Spleen (tissue), 7 donors: ENCODE measurements at regions not wholly inside any gene's neighbourhood (a gene's known extent, or its start where the extent isn't known, plus 50 kb on each side); places are given as distances from the start of the nearest gene placed in this dataset.

Experiments
- POLR2A ChIP-seq, 3 donors: fragments of 450-650 bp; IDR thresholded peaks; one replicate each; pipeline ENCODE4 v1.5.1; 2017; ENCODE audit warnings: antibody characterized with exemption in 3 of 3, mild to moderate bottlenecking in 1 of 3
- POLR2AphosphoS5 ChIP-seq, 3 donors: sonication (generic); formaldehyde crosslinking; IDR thresholded peaks; one replicate each; pipeline ENCODE4 v1.5.1; 2017; ENCODE audit warnings: antibody characterized with exemption in 3 of 3
- TF ChIP-seq, protein P1 (sequence below), 11 experiments: fragments of 200-600 bp in 7 of 11; fragments of 450-650 bp in 4 of 11; sonication (generic) in 4 of 11; IDR thresholded peaks in 8 of 11; conservative IDR thresholded peaks in 3 of 11; 1 replicate in 7 of 11; 2 replicates in 4 of 11; pipeline versions ENCODE4 v1.4.0 to v1.8.0; 2016 to 2021; ENCODE audit warnings: antibody characterized with exemption in 11 of 11, inconsistent platforms in 4 of 11, mild to moderate bottlenecking in 1 of 11
- donor health status: DM: no; HTN: no; CAD: no; lungs with moderate emphysema.
- donor health status: DM: no; HTN: no; CAD: no.
- donor health status: DM: no; HTN: no; CAD: no.

DNA sequence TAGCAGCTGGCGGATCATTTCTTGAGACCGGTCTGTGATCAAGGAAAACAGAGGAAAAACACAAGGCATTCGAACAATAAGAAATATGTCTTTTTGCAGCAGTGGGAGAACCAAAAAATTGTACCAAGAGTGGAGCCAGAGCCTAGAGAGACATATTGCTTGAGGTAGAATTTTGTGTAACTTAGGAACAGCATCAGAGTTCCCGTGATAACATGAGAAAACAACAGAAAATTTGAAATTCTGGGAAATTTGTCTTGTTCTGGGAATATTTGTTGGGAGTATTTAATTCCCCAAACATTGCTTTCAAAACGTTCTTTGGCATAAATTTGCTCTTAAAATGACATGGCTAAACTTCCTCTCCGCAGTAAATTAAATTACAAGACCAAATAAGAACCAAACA lies 267.5 kb downstream of the GPD2 start:
- TF ChIP-seq, protein P1, sequence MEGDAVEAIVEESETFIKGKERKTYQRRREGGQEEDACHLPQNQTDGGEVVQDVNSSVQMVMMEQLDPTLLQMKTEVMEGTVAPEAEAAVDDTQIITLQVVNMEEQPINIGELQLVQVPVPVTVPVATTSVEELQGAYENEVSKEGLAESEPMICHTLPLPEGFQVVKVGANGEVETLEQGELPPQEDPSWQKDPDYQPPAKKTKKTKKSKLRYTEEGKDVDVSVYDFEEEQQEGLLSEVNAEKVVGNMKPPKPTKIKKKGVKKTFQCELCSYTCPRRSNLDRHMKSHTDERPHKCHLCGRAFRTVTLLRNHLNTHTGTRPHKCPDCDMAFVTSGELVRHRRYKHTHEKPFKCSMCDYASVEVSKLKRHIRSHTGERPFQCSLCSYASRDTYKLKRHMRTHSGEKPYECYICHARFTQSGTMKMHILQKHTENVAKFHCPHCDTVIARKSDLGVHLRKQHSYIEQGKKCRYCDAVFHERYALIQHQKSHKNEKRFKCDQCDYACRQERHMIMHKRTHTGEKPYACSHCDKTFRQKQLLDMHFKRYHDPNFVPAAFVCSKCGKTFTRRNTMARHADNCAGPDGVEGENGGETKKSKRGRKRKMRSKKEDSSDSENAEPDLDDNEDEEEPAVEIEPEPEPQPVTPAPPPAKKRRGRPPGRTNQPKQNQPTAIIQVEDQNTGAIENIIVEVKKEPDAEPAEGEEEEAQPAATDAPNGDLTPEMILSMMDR (IDR thresholded peaks at IDR 0.05 in 8 of 11, conservative IDR thresholded peaks at IDR 0.05 in 3 of 11), result no peak
- TF ChIP-seq POLR2AphosphoS5 (IDR thresholded peaks at IDR 0.05), result no peak
- no peak for TF ChIP-seq POLR2A (IDR thresholded peaks at IDR 0.05)
